Epithelial cell of esophagus (primary cell): ENCODE measurements at regions not wholly inside any gene's neighbourhood (a gene's known extent, or its start where the extent isn't known, plus 50 kb on each side); places are given as distances from the start of the nearest gene placed in this dataset.

Experiments used
- DNase-seq: peaks from one replicate; pipeline ENCODE4 v3.0.0; 2010; ENCODE audit warnings: low read depth
- H3K4me3 ChIP-seq: 2 replicates; pipeline ENCODE4 v1.5.1; 2011; ENCODE audit warnings: mild to moderate bottlenecking, low read length, control low read depth
- TF ChIP-seq, protein P1 (sequence below): IDR thresholded peaks from 2 replicates; pipeline ENCODE4 v1.5.1; 2011; ENCODE audit warnings: low read depth, mild to moderate bottlenecking, low read length, control low read depth, inconsistent platforms; ENCODE audit not compliant: insufficient read depth; ENCODE audit errors: missing control alignments

GRCh38 chr9:79060766-79061165 is 511.0 kb upstream of the TLE4 start:
- no peak overlapping the region for H3K4me3 ChIP-seq
- DNase-seq: peak; percentile 34
- TF ChIP-seq, protein P1, sequence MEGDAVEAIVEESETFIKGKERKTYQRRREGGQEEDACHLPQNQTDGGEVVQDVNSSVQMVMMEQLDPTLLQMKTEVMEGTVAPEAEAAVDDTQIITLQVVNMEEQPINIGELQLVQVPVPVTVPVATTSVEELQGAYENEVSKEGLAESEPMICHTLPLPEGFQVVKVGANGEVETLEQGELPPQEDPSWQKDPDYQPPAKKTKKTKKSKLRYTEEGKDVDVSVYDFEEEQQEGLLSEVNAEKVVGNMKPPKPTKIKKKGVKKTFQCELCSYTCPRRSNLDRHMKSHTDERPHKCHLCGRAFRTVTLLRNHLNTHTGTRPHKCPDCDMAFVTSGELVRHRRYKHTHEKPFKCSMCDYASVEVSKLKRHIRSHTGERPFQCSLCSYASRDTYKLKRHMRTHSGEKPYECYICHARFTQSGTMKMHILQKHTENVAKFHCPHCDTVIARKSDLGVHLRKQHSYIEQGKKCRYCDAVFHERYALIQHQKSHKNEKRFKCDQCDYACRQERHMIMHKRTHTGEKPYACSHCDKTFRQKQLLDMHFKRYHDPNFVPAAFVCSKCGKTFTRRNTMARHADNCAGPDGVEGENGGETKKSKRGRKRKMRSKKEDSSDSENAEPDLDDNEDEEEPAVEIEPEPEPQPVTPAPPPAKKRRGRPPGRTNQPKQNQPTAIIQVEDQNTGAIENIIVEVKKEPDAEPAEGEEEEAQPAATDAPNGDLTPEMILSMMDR: no peak

GRCh38 chr9:79061752-79062616 is 509.8 kb upstream of the TLE4 start:
- no peak overlapping the region for H3K4me3 ChIP-seq
- DNase-seq: peak; percentile 27
- TF ChIP-seq, protein P1: no peak

GRCh38 chr9:79073201-79073600 is 498.6 kb upstream of the TLE4 start:
- TF ChIP-seq, protein P1: no peak
- no peak for DNase-seq
- H3K4me3 ChIP-seq: no peak overlapping the region

- DNase-seq: no peak
- H3K4me3 ChIP-seq: no peak overlapping the region
- TF ChIP-seq, protein P1: no peak
Measured at GRCh38 chr9:79080536-79080935, 491.2 kb upstream of the TLE4 start.

DNA sequence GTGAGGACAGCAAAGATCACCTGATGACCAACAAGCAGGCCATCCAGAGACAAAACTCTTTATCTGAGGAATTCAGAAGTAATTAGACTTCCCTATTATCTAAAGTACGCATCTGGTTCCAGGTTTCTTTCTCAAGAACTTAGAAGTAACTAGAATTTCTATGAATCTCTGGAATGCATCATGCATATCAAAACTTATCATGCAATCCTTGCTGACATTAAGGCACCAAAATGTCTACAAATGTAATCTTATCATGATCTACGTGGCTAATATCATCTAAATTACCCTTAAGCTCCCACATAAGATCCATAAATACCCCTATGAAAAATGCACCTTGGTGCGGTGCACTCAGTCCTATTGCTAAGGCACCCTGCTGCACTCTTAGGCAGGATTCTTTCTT is 488.1 kb upstream of the TLE4 start:
- TF ChIP-seq, protein P1: no peak
- DNase-seq: no peak
- H3K4me3 ChIP-seq: no peak overlapping the region

- no peak overlapping the region for H3K4me3 ChIP-seq
- DNase-seq: no peak
- TF ChIP-seq, protein P1: no peak
Measured at GRCh38 chr9:79087133-79087532, 484.6 kb upstream of the TLE4 start.
